NCI-H524 treated with DMSO at 0.1 percent for 48 hours (cell line): ENCODE measurements at regions not wholly inside any gene's neighbourhood (a gene's known extent, or its start where the extent isn't known, plus 50 kb on each side); places are given as distances from the start of the nearest gene placed in this dataset.
"Not testable (repeated sequence)": the region's sequence is repeated elsewhere in the genome, so short reads cannot be mapped to it uniquely, and the experiment has no call there.

Experiments
- DNase-seq: peaks from one replicate; lab custom pipeline; 2025; lab: John Stamatoyannopoulos, UW

DNA sequence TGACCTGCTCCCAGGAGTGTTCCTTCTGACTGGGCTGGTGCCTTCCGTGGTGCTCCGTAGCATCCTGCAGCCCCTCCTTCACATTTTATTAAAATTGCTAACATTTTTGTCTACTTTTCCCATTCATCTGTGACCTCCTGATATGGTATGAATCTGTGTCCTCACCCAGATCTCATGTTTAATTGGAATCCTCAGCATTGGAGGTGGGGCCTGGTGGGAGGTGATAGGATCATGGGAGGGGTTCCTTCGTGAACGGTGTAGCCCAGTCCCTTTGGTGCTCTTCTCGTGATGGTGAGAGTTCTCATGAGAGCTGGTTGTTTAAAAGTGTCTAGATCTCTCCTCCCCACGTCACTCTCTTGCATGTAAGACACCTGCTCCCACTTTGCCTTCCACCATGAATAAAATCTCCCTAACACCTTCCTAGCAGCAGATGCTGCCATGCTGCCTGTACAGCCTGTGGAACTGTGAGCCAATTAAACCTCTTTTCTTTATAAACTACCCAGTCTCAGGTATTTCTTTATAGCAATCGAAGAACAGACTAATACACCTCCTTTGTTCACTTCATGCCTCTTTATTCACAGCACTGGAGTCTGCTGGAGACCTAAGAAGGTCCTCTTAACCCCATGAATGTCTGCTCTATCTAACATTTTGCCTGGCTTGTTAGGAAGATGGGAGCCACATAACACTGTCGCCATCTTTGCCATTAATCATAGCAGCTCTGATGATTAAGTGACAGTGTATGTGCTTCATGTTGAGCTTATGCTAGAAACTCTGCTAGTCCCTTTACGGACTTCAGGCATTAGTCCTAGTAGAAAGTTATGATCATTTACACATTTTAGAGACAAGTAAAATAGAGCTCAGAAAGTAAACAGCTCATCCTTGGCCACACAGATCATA is 377.7 kb upstream of the MAF start:
- no peak for DNase-seq

- DNase-seq: no peak
These were observed 372.8 kb upstream of the MAF start for GRCh38 chr16:79973320-79973719.

GRCh38 chr16:79972053-79972704 is 371.6 kb upstream of the MAF start:
- DNase-seq: no peak

DNA sequence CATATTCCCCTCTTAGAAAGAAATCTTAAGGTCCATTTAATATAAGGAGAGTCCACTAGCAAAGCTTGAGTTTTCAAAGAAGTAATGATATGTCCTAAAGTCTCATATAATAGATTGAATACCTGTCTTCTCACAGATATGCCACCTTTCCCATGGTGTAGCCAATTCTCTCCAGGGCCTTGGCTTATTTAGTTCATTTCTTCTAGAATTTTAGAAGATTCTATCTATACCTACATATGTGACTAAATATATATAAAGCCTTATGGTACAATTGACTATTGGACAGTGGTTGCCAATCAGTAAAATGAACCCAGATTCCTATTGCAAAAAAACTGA is 370.7 kb upstream of the MAF start:
- DNase-seq: no peak

DNA sequence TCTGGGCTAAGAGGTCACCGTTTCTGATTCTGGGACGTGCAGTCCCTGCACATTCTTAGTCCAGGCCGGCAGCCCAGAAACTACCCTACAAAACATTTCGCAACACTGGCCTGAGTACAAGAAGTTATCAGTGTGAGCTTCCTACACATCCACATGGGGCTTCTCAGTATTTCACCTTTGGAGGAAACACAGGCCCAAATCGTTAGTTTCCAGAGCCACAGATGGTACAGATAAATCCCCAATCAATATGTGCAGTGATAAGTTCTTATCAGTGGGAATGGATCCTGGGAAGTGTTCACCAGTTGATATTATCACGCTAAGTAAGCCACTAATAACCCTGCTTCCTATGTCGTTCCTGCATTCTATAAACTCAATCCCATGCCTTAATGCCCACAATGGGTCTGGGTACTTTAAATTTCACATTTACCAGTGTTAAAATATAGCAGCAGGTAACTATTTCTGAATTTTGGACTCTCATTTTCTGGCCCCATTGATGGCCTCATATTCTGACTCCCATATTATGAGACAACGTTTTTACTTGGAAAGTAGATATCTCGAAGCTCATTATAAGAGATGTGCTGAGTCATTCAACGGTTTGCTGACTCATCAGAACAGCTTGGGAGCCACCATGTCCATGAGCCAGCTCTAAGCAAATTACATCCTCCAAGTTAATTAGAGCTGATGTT is 370.2 kb upstream of the MAF start:
- no peak for DNase-seq

DNA sequence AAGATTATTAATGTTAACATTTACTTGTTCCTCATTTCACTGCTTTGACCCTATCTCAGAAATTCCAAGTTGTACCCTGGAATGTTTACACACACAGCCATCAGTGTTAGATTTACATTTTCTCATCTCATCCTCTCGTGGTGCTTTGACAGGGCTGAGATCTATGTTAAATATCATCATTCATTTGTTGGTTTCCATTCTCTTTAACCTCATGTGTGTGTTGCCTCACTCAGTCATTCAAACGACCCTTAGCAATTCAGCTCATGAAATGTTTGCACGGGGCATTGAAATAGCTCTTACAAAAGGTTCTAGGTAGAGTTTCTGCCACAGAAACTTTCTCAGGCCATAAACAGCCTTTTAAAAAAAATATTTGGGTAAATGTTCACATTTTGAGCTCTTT is 369.6 kb upstream of the MAF start:
- DNase-seq: no peak

GRCh38 chr16:79969458-79969857 is 368.9 kb upstream of the MAF start:
- no peak for DNase-seq

- DNase-seq: no peak
These were observed 365.7 kb upstream of the MAF start for GRCh38 chr16:79966226-79966625.

DNA sequence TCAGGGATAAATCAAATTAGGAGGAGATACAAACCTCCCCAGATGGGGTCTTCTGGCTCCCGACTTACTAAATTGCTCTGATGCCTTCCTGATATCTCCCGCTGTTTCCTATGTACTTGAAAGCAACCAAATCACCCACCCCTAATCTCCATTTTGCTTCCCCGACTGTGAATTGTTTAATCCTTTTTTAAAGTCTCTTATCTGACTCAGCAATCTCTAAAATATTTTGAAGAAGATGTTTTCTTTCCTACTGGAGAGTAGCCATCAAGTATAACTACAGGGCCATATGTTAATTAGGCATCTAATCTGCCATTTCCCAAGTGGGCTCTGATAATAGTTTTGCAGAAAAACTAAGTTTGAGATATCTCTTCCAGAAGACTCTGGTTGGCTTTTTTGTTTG is 365.2 kb upstream of the MAF start:
- no peak for DNase-seq

DNA sequence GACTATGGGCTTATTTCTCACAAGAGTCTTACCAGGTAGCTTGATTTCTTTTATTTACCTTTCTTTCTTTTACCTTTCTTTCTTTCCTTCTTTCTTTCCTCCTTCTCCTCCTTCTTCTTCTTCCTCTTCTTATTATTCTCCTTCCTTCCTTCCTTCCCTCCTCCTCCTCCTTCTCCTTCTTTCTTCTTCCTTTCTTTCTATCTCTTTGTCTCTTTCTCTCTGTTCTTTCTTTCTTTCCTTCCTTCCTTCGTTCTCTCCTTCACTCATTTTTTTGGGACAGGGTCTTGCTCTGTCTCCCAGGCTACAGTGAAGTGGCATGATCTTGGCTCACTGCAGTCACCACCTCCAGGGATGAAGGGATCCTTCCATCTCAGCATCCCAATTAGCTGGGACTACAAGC is 363.6 kb upstream of the MAF start:
- no peak for DNase-seq

DNA sequence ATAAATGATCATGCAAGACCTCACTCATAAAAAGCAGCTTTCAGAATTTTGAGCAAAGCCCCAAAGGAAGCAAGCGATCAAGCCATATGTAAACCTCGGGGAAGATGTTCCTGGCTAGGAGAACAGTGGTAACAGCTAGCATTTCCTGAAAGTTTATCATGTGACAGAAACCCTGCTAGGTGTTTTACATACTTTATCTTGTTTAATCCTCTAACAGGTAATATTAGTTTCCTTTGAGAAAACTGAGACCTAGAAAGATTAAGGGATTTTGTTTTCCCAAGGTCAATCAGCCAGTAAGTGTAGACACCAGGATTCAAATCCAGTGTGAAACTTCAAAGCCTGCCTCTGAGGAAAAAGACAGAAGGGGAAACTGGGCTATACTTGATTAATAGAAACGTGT is 362.4 kb upstream of the MAF start:
- no peak for DNase-seq

GRCh38 chr16:79959226-79959625 is 358.7 kb upstream of the MAF start:
- no peak for DNase-seq

- no peak for DNase-seq
These were observed 354.6 kb upstream of the MAF start for GRCh38 chr16:79954921-79955705.

DNA sequence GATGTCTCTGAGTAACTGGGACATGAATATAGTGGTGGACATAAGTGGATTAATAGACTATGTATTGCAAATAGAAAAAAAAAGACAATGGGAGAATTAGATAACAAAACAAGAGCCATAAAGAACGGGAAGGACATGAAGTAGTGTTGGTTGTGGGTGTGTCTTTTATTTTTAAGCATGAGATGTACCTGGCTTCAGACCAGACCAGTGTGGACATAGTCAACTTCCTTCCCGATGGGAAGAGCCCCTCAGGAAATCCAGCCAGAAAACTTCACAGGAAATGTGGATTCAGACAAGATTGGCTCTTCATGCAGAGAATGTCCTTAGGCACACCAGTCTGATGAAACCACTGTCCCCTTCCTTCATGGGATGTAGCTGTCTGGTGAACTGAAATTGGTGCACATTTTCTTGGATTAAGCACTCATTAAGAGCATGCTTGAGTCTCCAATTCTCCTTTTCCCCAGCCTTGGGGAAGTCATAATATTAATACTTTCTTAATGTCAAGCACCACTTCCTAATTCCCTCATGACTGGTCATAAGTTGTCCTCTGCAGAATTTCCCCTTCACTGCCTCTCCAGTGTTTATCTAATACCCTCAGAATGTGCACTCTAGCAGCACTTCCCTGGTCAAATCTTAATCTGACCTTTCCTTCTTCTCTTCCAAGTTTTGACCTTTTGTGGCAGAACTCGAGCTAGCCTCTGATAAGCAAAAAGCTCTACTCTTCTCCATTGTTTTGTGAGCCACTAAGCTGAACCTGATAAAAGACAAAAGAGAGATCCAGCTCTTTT is 350.6 kb upstream of the MAF start:
- no peak for DNase-seq

GRCh38 chr16:79949417-79949816 is 348.9 kb upstream of the MAF start:
- DNase-seq: no peak

DNA sequence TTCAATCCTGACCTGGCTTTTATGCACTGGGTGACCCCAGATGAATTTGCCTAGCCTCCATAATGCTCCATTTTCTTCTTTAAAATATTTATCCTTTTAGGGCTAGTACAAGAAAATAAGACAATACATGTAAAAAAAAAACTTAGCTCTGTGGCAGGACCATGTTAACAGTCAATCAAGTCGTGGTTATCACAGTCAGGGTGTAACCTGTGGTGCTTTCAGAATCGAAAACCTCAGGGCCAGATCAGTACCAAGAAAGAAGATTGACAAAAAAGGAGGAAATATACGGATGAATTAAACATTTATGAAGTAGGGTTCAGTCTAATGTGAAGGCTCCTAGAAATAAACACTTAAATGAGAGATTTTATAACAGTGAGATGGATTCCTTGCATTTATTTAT is 347.2 kb upstream of the MAF start:
- no peak for DNase-seq

DNA sequence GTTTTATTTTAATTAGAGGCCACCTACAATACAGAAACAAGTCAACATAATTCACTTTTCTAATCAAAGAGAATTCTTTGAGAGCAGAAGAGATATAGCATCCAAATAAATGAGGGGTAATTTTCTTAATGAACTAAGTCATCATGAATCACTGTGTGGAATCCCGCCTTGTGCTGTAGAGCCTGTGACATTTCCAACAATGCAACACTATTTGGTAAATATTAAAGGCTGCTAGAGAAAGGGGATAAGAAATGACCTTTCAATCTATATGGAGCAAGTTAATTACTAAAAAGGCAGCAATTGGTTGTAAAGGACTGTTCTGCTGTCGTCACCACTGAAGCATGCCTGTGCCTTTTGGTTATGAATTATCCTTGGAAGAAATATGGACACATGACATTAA is 345.7 kb upstream of the MAF start:
- no peak for DNase-seq

- no peak for DNase-seq
These were observed 343.2 kb upstream of the MAF start for GRCh38 chr16:79943736-79944135.

DNA sequence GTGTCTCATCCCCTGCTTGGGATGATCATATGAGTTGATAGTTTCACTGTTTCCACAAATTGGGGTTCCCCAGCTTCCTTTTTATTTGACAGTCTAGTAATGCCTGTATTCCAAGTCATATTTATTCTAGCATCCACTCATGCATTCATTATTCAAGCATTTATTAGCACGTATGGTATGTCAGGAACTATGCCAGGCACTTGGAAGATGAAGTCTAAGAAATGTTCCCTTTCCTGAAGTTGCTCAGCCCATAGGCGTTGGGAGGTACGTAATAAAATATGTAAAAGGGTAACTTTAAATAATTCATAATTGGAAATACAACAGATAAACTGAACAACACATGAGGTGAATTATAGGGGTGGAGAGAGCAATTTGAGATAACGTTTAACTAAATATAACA is 338.0 kb upstream of the MAF start:
- no peak for DNase-seq

DNA sequence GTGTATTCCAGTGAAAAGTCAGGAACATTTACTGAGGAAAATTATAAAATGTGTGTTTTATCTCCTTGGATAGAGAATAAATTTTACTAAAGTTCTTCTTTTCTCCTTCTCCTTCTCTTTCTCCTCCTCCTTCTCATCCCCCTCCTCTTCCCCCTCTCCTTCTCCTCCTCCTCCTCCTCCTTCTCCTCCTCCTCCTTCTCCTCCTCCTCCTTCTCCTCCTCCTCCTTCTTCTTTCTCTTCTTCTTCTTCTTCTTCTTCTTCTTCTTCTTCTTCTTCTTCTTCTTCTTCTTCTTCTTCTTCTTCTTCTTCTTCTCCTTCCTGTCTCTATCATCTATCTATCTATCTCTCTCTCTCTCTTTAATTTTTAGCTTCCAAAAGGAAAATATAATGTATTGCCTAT is 337.1 kb upstream of the MAF start:
- DNase-seq: not testable (repeated sequence)

- no peak for DNase-seq
These were observed 333.1 kb upstream of the MAF start for GRCh38 chr16:79933603-79934002.

- DNase-seq: no peak
These were observed 332.0 kb upstream of the MAF start for GRCh38 chr16:79932572-79932971.
